SK-N-MC (cell line): ENCODE measurements at regions not wholly inside any gene's neighbourhood (a gene's known extent, or its start where the extent isn't known, plus 50 kb on each side); places are given as distances from the start of the nearest gene placed in this dataset.

ENCODE experiments used
- EZH2 ChIP-seq: fragments of 200-600 bp; sonication (generic); IDR thresholded peaks from one replicate; pipeline ENCODE4 v1.6.1; 2017; ENCODE audit warnings: antibody characterized with exemption
- FOXP2 ChIP-seq: optimal IDR thresholded peaks from 2 replicates; pipeline ENCODE3; 2011; ENCODE audit warnings: mild to moderate bottlenecking, moderate library complexity; ENCODE audit not compliant: insufficient read depth; ENCODE audit errors: extremely low read length, control extremely low read depth
- POLR2AphosphoS5 ChIP-seq: IDR thresholded peaks from 2 replicates; pipeline ENCODE4 v1.6.1; 2012; ENCODE audit warnings: mild to moderate bottlenecking, low read depth, low read length, borderline replicate concordance

GRCh38 chr3:57000012-57000411 lies 60.5 kb upstream of the SPATA12 start:
- TF ChIP-seq POLR2AphosphoS5 (no peak), EZH2 (no peak), FOXP2 (no peak)
